ENCODE measurements at regions not wholly inside any gene's neighbourhood (a gene's known extent, or its start where the extent isn't known, plus 50 kb on each side); places are given as distances from the start of the nearest gene placed in this dataset.
A peak's percentile ranks its signal among the peaks of the same experiment; 100 is the strongest.

GRCh38 chr9:134540276-134541096 is 101.1 kb upstream of the COL5A1 start:
- DNase-seq (ENCODE audit: low read depth, low spot score): no peak
- no peaks in the 10 kb centered on the region for H3K27me3 ChIP-seq (ENCODE audit: control insufficient read depth, insufficient read depth, low read length)

GRCh38 chr9:134541097-134541747 is 100.4 kb upstream of the COL5A1 start:
- no peak for TF ChIP-seq CTCF (IDR thresholded peaks at IDR 0.05; ENCODE audit: low read depth, low read length)
- CTCF ChIA-PET: no interaction called here
- Histone ChIP-seq H3K27ac (ENCODE audit: low read depth, low read length) (no peak overlapping the region), H3K27me3 (ENCODE audit: control insufficient read depth, insufficient read depth, low read length) (no peaks in the 10 kb centered on the region), H3K4me3 (ENCODE audit: low read depth, low read length) (no peak overlapping the region), H3K9me3 (ENCODE audit: control insufficient read depth, insufficient read depth, low read length) (peaks cover 18% of the 10 kb centered on the region)
- no peak for DNase-seq (ENCODE audit: low read depth, low spot score)
- POLR2A ChIA-PET: no interaction called here

More at GRCh38 chr9:134540276-134541096, 101.1 kb upstream of the COL5A1 start:
- Histone ChIP-seq H3K27ac (ENCODE audit: low read depth, low read length) (no peak overlapping the region), H3K4me3 (ENCODE audit: low read depth, low read length) (no peak overlapping the region), H3K9me3 (ENCODE audit: control insufficient read depth, insufficient read depth, low read length) (peaks cover 15% of the 10 kb centered on the region)
- TF ChIP-seq CTCF (IDR thresholded peaks at IDR 0.05; ENCODE audit: low read depth, low read length): no peak
- ChIA-PET POLR2A (no interaction called here), CTCF (no interaction called here)

GRCh38 chr9:134544388-134545214 is 97.0 kb upstream of the COL5A1 start:
- ChIA-PET CTCF (no interaction called here), POLR2A (interaction anchor here (0.8 kb wide), 2 partner anchors 12 to 100 kb away, joined by 3 to 4 read pairs; no protein-coding TSS in a partner anchor)
- Histone ChIP-seq H3K27ac (ENCODE audit: low read depth, low read length) (peak overlapping the region; percentile 75), H3K4me3 (ENCODE audit: low read depth, low read length) (no peak overlapping the region), H3K27me3 (ENCODE audit: control insufficient read depth, insufficient read depth, low read length) (no peaks in the 10 kb centered on the region), H3K9me3 (ENCODE audit: control insufficient read depth, insufficient read depth, low read length) (peaks cover 21% of the 10 kb centered on the region)
- no peak for TF ChIP-seq CTCF (IDR thresholded peaks at IDR 0.05; ENCODE audit: low read depth, low read length)
- no peak for DNase-seq (ENCODE audit: low read depth, low spot score)

- Histone ChIP-seq H3K9me3 (ENCODE audit: control insufficient read depth, insufficient read depth, low read length) (peaks cover 21% of the 10 kb centered on the region), H3K27me3 (ENCODE audit: control insufficient read depth, insufficient read depth, low read length) (no peaks in the 10 kb centered on the region), H3K4me3 (ENCODE audit: low read depth, low read length) (no peak overlapping the region), H3K27ac (ENCODE audit: low read depth, low read length) (peak overlapping the region; percentile 75)
- no peak for DNase-seq (ENCODE audit: low read depth, low spot score)
- TF ChIP-seq CTCF (IDR thresholded peaks at IDR 0.05; ENCODE audit: low read depth, low read length): no peak
- ChIA-PET CTCF (no interaction called here), POLR2A (no interaction called here)
These were observed 96.4 kb upstream of the COL5A1 start for GRCh38 chr9:134545215-134545542.

Measured in AG04450 (cell line).